Mesothelial cell of epicardium (in vitro differentiated cells): ENCODE measurements at regions not wholly inside any gene's neighbourhood (a gene's known extent, or its start where the extent isn't known, plus 50 kb on each side); places are given as distances from the start of the nearest gene placed in this dataset.

Source experiments
- DNase-seq, 2 experiments: peaks; one replicate each; pipeline ENCODE4 v3.0.0; 2021; ENCODE audit warnings: low spot score in 2 of 2; ENCODE audit not compliant: unreplicated experiment in 2 of 2
- H3K27ac Mint-ChIP-seq: 2 replicates; pipeline ENCODE4 v1.8.0; 2021; ENCODE audit warnings: mixed read lengths
- H3K27me3 Mint-ChIP-seq: 2 replicates; pipeline ENCODE4 v1.8.0; 2021; ENCODE audit warnings: low read depth, mixed read lengths
- H3K36me3 Mint-ChIP-seq: 2 replicates; pipeline ENCODE4 v1.8.0; 2021; ENCODE audit warnings: mixed read lengths
- H3K4me1 Mint-ChIP-seq: 2 replicates; pipeline ENCODE4 v1.8.0; 2021; ENCODE audit warnings: mixed read lengths
- H3K4me3 Mint-ChIP-seq: 2 replicates; pipeline ENCODE4 v1.8.0; 2021; ENCODE audit warnings: mild to moderate bottlenecking, moderate library complexity, mixed read lengths
- H3K9me3 Mint-ChIP-seq: 2 replicates; pipeline ENCODE4 v1.8.0; 2021; ENCODE audit warnings: mixed read lengths
- CTCF ChIP-seq: fragments of 200-600 bp; sonication (generic); IDR thresholded peaks from one replicate; pipeline ENCODE4 v1.5.0; 2021; ENCODE audit warnings: antibody characterized with exemption; ENCODE audit not compliant: unreplicated experiment

DNA sequence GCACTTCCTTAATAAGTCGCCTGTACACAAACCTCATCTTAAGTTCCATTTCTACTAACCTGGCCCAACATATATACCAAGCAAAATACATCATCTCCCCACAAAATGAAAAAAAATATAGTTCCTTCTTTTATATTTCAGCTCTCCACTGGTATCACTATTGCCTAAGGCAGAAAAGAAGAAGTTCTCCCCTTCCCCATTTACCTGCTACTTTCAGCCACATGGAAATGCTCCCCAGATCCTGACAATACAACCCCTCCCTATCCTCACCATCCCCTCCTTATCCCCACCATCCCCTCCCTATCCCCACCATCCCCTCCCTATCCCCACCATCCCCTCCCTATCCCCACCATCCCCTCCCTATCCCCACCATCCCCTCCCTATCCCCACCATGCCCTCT, 175.7 kb downstream of the LINC00237 start:
- Mint-ChIP-seq H3K9me3 (no peaks in the 10 kb centered on the region), H3K27me3 (peaks cover 42% of the 10 kb centered on the region), H3K27ac (no peak overlapping the region), H3K4me3 (no peak overlapping the region), H3K4me1 (no peaks in the 10 kb centered on the region), H3K36me3 (no peaks in the 10 kb centered on the region)
- DNase-seq: no peak
- no peak for TF ChIP-seq CTCF

DNA sequence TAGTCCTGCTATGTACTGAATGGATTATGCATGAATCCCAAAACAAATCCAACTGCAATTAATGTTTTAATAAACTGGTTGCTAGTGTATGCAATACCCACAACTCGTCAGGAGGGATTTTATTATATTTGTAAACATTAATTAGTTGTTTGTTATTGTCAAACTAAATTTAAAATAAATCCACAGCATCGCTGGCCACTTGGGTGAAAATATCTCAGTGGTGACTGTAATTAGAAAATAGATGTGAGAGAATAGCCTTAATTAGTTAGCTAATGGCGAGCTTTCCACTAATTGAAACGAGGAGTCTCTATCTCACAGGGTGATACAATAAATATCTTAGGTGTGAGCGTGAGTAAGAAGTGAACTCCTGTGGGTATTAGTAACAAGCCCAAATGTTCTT, 176.8 kb downstream of the LINC00237 start:
- H3K36me3 Mint-ChIP-seq: no peaks in the 10 kb centered on the region
- no peaks in the 10 kb centered on the region for H3K4me1 Mint-ChIP-seq
- DNase-seq: no peak
- H3K27me3 Mint-ChIP-seq: peaks cover 37% of the 10 kb centered on the region
- no peak overlapping the region for H3K27ac Mint-ChIP-seq
- TF ChIP-seq CTCF: no peak
- H3K9me3 Mint-ChIP-seq: no peaks in the 10 kb centered on the region
- no peak overlapping the region for H3K4me3 Mint-ChIP-seq

GRCh38 chr20:20926222-20926905, 179.8 kb downstream of the LINC00237 start:
- Mint-ChIP-seq H3K27me3 (peaks cover 34% of the 10 kb centered on the region), H3K4me1 (no peaks in the 10 kb centered on the region), H3K9me3 (no peaks in the 10 kb centered on the region), H3K36me3 (no peaks in the 10 kb centered on the region), H3K27ac (no peak overlapping the region), H3K4me3 (no peak overlapping the region)
- no peak for DNase-seq
- TF ChIP-seq CTCF: no peak

DNA sequence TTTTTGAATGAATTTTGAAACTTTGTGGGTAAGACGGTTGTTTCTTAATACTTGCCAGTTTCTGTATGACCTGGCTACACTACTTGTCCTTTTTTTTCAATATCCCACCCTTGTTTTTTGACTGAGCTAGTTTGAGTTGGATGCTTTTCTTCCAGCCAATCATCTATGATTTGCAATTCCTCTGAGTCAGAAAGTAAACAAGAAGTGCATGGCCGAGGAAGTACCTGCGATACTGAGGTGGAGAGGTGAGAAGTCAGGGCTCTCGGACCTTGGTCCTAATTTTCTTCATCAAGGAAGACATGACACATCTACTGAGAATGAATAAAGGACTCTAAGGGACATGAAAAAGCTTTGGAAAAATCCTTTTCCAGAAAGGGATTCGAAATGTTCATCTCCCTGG, 185.7 kb downstream of the LINC00237 start:
- H3K4me1 Mint-ChIP-seq: no peaks in the 10 kb centered on the region
- no peak for TF ChIP-seq CTCF
- peaks cover 35% of the 10 kb centered on the region for H3K9me3 Mint-ChIP-seq
- no peak overlapping the region for H3K27ac Mint-ChIP-seq
- DNase-seq: no peak
- H3K27me3 Mint-ChIP-seq: peaks cover 17% of the 10 kb centered on the region
- H3K36me3 Mint-ChIP-seq: no peaks in the 10 kb centered on the region
- H3K4me3 Mint-ChIP-seq: no peak overlapping the region

- H3K9me3 Mint-ChIP-seq: peaks cover 39% of the 10 kb centered on the region
- H3K27ac Mint-ChIP-seq: no peak overlapping the region
- no peaks in the 10 kb centered on the region for H3K36me3 Mint-ChIP-seq
- H3K27me3 Mint-ChIP-seq: peaks cover 8% of the 10 kb centered on the region
- TF ChIP-seq CTCF: no peak
- no peak overlapping the region for H3K4me3 Mint-ChIP-seq
- DNase-seq: no peak
- no peaks in the 10 kb centered on the region for H3K4me1 Mint-ChIP-seq
Measured at GRCh38 chr20:20915844-20916243, 190.3 kb downstream of the LINC00237 start.

DNA sequence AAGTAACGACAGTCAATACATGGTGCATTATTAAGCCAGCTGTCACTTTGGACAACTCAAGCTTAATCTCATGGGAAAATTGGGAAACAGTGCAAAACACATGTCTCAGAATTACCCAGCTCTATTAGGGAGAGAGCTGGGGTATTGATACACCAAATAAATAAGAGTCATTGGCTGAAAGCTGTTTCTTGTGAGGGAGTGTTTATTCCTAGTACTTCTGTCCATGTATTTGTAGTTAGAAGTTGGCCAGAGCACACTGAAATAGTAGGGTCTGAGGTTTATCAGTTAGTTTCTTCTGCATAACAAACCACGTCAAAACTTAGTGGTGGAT, 192.0 kb upstream of the RALGAPA2 start:
- peaks cover 10% of the 10 kb centered on the region for H3K27me3 Mint-ChIP-seq
- no peaks in the 10 kb centered on the region for H3K4me1 Mint-ChIP-seq
- H3K9me3 Mint-ChIP-seq: peaks cover 14% of the 10 kb centered on the region
- no peak for DNase-seq
- no peak for TF ChIP-seq CTCF
- H3K4me3 Mint-ChIP-seq: no peak overlapping the region
- H3K27ac Mint-ChIP-seq: no peak overlapping the region
- H3K36me3 Mint-ChIP-seq: no peaks in the 10 kb centered on the region
